Left lung (tissue), 4 donors: ENCODE measurements at regions not wholly inside any gene's neighbourhood (a gene's known extent, or its start where the extent isn't known, plus 50 kb on each side); places are given as distances from the start of the nearest gene placed in this dataset.

ENCODE experiments used
- ATAC-seq: fragments of 200-7000 bp; cut with Tn5 transposase; one replicate; pipeline ENCODE4 v1.9.1; 2020; ENCODE audit warnings: moderate library complexity
- DNase-seq, 4 donors: peaks; one replicate each; pipeline ENCODE4 v3.0.0-alpha.2; 2013 to 2020
- H3K27ac ChIP-seq, 2 donors: fragments of 200-600 bp; sonication (generic) in 1 of 2; one replicate each; pipeline versions ENCODE4 v1.5.0 to v1.8.0; 2020 to 2021
- H3K27me3 ChIP-seq, 2 donors: fragments of 200-600 bp; sonication (generic) in 1 of 2; one replicate each; pipeline versions ENCODE4 v1.5.0 to v1.8.0; 2020 to 2021
- H3K36me3 ChIP-seq, 2 donors: fragments of 200-600 bp; sonication (generic) in 1 of 2; one replicate each; pipeline versions ENCODE4 v1.5.0 to v1.8.0; 2020 to 2021
- H3K4me1 ChIP-seq, 2 donors: fragments of 200-600 bp; one replicate each; pipeline ENCODE4 v1.8.0; 2021
- H3K4me3 ChIP-seq, 2 donors: fragments of 200-600 bp; sonication (generic) in 1 of 2; one replicate each; pipeline versions ENCODE4 v1.5.0 to v1.8.0; 2020 to 2021; ENCODE audit warnings: mild to moderate bottlenecking in 1 of 2
- H3K9me3 ChIP-seq, 2 donors: fragments of 200-600 bp; sonication (generic) in 1 of 2; one replicate each; pipeline versions ENCODE4 v1.5.0 to v1.8.0; 2020 to 2021
- intact Hi-C, 2 donors: fragments of 100-400 bp; cut with DNase I; formaldehyde crosslinking; loops; one replicate each; pipeline versions ENCODE4 v1.11.2 to v1.14.2; 2022
- TF ChIP-seq, protein P1 (sequence below), 2 donors: fragments of 200-600 bp; sonication (generic) in 1 of 2; IDR thresholded peaks; one replicate each; pipeline versions ENCODE4 v1.5.0 to v1.8.0; 2021; ENCODE audit warnings: antibody characterized with exemption in 2 of 2
- donor health status: DM: no; HTN: yes; CAD: no.
- donor health status: DM: no; HTN: no; CAD: no.

DNA sequence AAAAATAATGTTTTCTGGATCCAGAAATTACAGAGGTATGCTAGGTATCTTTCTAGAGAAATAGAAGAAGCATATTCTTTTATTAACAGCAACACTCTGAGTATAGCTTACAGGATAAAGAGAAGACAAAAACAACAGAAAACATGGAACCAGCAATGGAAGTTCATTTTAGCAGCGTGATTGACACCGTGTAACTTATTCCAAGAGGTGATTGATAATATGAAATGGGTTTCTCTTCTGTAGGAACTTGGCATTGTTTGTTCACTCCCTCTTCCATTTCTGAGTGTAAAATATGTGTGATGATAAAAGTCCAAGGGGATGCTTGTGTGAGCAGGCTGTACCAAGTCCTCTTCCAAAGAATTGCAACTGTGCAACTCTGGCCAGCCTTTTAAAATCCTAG, 303.0 kb downstream of the COL12A1 start:
- Histone ChIP-seq H3K27ac (no peak overlapping the region), H3K9me3 (peaks cover 0 to 17% of the 10 kb centered on the region in 2 donors), H3K4me3 (no peak overlapping the region), H3K4me1 (no peaks in the 10 kb centered on the region), H3K27me3 (no peaks in the 10 kb centered on the region), H3K36me3 (no peaks in the 10 kb centered on the region)
- DNase-seq (no peak), ATAC-seq (no peak)
- TF ChIP-seq, protein P1, sequence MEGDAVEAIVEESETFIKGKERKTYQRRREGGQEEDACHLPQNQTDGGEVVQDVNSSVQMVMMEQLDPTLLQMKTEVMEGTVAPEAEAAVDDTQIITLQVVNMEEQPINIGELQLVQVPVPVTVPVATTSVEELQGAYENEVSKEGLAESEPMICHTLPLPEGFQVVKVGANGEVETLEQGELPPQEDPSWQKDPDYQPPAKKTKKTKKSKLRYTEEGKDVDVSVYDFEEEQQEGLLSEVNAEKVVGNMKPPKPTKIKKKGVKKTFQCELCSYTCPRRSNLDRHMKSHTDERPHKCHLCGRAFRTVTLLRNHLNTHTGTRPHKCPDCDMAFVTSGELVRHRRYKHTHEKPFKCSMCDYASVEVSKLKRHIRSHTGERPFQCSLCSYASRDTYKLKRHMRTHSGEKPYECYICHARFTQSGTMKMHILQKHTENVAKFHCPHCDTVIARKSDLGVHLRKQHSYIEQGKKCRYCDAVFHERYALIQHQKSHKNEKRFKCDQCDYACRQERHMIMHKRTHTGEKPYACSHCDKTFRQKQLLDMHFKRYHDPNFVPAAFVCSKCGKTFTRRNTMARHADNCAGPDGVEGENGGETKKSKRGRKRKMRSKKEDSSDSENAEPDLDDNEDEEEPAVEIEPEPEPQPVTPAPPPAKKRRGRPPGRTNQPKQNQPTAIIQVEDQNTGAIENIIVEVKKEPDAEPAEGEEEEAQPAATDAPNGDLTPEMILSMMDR (IDR thresholded peaks at IDR 0.05): no peak
- intact Hi-C loops: no loop called here

DNA sequence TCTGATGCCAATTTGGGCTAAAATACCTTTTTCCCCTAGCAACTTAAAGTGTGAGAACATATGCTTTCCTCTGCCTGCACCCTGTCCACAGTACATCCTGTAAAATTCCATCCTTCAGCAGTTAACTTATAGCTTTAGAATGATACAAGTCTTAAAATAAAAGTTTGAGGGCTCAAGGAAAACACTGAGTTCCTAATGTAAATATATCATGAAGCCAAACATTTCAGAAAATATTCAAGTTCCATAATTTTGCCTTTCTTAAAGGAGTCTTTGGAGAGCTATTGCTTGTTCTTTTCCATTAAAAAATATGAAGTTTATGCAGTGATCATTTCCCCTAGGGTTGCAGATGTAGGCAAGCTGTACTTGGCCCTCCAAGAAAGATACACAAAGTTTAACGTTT, 303.8 kb downstream of the COL12A1 start:
- Histone ChIP-seq H3K36me3 (no peaks in the 10 kb centered on the region), H3K4me3 (no peak overlapping the region), H3K4me1 (no peaks in the 10 kb centered on the region), H3K27me3 (no peaks in the 10 kb centered on the region), H3K27ac (no peak overlapping the region), H3K9me3 (peaks cover 0 to 19% of the 10 kb centered on the region in 2 donors)
- TF ChIP-seq, protein P1 (IDR thresholded peaks at IDR 0.05): no peak
- no peak for DNase-seq
- ATAC-seq: no peak
- intact Hi-C loops: no loop called here

DNA sequence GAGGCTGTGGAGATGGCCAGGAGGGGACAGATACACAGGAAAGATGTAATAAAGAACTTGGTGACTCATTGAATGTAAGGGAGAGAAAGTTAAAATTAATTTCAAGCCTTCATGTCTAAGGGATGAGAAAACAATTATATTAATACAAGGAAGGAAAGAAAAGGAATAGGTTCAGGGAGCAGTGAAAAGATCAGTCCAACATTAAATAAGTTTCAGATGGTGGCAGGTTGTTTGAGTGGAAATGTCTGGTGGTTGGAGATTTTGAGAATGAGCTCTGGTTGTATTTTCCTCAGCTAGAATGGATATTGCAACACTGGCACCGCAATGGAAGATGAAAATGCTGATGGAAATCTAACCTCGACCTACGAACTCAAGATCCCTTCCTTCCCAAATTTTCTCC, 304.3 kb downstream of the COL12A1 start:
- Histone ChIP-seq H3K4me1 (no peaks in the 10 kb centered on the region), H3K9me3 (peaks cover 0 to 19% of the 10 kb centered on the region in 2 donors), H3K27ac (no peak overlapping the region), H3K27me3 (no peaks in the 10 kb centered on the region), H3K4me3 (no peak overlapping the region), H3K36me3 (no peaks in the 10 kb centered on the region)
- DNase-seq (no peak), ATAC-seq (no peak)
- intact Hi-C loops: no loop called here
- TF ChIP-seq, protein P1 (IDR thresholded peaks at IDR 0.05): no peak

DNA sequence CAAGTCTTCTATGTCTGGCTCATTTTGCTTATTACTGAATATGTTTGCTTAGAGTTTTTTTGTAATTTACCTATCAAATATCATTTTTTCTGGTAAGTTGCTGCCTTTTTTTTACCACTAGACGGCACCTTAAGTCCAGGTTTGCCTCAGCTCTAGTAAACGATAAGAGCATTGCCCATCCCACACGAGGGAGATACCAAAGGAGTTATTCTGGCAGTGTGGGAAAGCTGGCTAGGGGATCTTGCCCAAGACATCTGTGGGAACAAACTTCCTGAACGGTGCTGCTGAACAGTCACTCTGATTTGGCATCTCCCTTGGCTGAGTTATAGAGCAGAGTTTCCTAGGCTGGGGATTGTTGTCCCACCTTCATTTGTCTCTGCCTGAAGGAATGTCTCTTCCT, 306.4 kb downstream of the COL12A1 start:
- no peaks in the 10 kb centered on the region for H3K36me3 ChIP-seq
- peaks cover 0 to 19% of the 10 kb centered on the region in 2 donors for H3K9me3 ChIP-seq
- H3K4me1 ChIP-seq: no peaks in the 10 kb centered on the region
- H3K27ac ChIP-seq: no peak overlapping the region
- H3K4me3 ChIP-seq: no peak overlapping the region
- intact Hi-C loops: no loop called here
- TF ChIP-seq, protein P1 (IDR thresholded peaks at IDR 0.05): no peak
- H3K27me3 ChIP-seq: no peaks in the 10 kb centered on the region
- DNase-seq (no peak), ATAC-seq (no peak)

DNA sequence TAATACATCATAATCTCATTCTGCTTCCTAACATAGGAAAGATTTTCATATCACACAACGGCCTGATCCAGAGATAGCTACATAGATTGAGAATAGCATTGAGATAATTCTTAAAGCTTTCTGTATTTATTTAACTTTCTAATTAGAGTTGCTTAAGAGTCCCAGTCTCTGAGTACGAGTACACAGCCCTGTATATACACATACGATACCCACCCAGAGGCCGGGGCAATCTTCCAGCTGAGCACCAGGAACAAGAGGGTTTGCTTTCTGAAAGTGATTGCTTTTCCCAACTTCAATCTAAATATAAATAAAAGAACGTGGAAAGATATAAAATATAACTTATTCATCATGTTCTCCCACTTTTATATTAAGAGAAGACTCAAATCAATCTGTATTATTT, 313.8 kb downstream of the COL12A1 start:
- intact Hi-C loops: no loop called here
- ATAC-seq (peak; percentile 34), DNase-seq (peak in 1 of 4 donors; percentile 34)
- Histone ChIP-seq H3K9me3 (no peaks in the 10 kb centered on the region), H3K36me3 (no peaks in the 10 kb centered on the region), H3K27ac (no peak overlapping the region), H3K27me3 (no peaks in the 10 kb centered on the region), H3K4me3 (no peak overlapping the region), H3K4me1 (no peaks in the 10 kb centered on the region)
- TF ChIP-seq, protein P1 (IDR thresholded peaks at IDR 0.05): no peak
